ENCODE measurements at regions not wholly inside any gene's neighbourhood (a gene's known extent, or its start where the extent isn't known, plus 50 kb on each side); places are given as distances from the start of the nearest gene placed in this dataset.

DNA sequence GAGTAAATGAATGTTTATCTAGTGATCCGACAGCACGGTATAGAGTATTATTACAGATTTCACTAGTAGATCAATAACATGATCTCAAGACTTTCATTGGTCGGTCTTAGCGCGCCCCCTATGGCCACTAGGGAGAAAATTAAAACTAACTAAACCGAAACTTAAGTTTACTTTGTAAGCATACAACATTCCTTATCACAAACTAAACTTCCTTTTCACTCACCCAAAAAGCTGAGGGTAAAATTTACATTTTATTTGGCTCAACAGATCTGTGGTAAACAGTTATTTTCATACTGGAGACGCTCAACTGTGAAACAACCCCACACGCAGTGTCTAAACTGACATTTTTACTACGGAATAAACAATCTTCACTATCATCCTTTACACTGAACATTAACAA, 215.6 kb upstream of the MAP2 start:
- peak; percentile 62 for TF ChIP-seq RAD21 (conservative IDR thresholded peaks at IDR 0.05)
- peak; percentile 56 for TF ChIP-seq CTCF (IDR thresholded peaks at IDR 0.05; ENCODE audit: poor library complexity, severe bottlenecking)
- no peak for TF ChIP-seq POLR2AphosphoS5 (IDR thresholded peaks at IDR 0.05)
- no peak for TF ChIP-seq REST (IDR thresholded peaks at IDR 0.05; ENCODE audit: borderline replicate concordance)
